ENCODE measurements at regions not wholly inside any gene's neighbourhood (a gene's known extent, or its start where the extent isn't known, plus 50 kb on each side); places are given as distances from the start of the nearest gene placed in this dataset.

DNA sequence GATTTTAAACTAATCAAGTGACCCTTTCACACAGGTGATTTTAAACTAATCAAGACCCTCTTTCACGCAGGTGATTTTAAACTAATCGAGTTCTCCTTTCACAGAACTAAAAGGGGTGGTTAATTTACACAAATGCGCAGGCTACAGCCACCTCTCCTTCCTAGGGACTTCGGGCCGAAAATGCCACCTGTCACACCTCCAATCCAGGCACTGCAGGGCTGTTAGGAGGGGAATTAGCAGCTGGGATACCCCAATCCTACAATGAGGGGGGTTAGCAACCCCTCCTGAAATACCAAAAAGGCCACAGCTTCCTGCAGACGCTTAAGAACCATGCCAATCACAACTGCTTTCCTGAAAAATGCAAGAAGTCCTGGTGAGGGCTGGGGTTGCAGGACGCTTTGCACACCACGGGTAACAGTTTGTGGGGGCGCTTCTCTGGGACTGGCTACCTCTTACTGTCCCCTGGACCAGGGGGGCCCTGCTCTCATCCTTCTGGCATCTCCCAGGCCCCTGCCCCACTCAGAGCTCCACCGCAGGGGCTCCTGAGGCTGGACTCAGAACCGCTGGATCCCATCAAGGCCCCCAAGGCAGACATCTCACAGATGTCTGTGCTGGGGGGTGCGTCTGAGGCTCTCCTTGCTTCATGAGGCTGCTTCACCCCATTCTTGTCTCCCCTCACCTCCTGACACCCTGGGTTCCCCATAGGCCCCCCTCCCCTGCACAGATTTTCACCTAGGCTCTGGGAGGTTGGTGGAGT is 145.9 kb downstream of the OR4M2 start:
- H3K4me1 ChIP-seq (ENCODE audit: insufficient read depth, low read length, poor library complexity, severe bottlenecking), result no peaks in the 10 kb centered on the region
- H3K9me2 ChIP-seq (ENCODE audit: insufficient read depth, low read length), result no peaks in the 10 kb centered on the region
- no peaks in the 10 kb centered on the region for H4K20me1 ChIP-seq (ENCODE audit: insufficient read depth, low read length)
- TF ChIP-seq, protein P1, sequence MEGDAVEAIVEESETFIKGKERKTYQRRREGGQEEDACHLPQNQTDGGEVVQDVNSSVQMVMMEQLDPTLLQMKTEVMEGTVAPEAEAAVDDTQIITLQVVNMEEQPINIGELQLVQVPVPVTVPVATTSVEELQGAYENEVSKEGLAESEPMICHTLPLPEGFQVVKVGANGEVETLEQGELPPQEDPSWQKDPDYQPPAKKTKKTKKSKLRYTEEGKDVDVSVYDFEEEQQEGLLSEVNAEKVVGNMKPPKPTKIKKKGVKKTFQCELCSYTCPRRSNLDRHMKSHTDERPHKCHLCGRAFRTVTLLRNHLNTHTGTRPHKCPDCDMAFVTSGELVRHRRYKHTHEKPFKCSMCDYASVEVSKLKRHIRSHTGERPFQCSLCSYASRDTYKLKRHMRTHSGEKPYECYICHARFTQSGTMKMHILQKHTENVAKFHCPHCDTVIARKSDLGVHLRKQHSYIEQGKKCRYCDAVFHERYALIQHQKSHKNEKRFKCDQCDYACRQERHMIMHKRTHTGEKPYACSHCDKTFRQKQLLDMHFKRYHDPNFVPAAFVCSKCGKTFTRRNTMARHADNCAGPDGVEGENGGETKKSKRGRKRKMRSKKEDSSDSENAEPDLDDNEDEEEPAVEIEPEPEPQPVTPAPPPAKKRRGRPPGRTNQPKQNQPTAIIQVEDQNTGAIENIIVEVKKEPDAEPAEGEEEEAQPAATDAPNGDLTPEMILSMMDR (conservative IDR thresholded peaks at IDR 0.05; ENCODE audit: low read length), result no peak
- TF ChIP-seq EZH2phosphoT487 (IDR thresholded peaks at IDR 0.05; ENCODE audit: borderline replicate concordance, low read depth, low read length), result no peak
- H2AFZ ChIP-seq (ENCODE audit: low read length), result no peak overlapping the region
- intact Hi-C loops (cut with micrococcal nuclease; ENCODE audit: unreplicated experiment), result no loop called here
- CTCF ChIA-PET (ENCODE audit: unreplicated experiment), result no interaction called here
- DNase-seq (ENCODE audit: low spot score), result no peak
- H3K79me2 ChIP-seq (ENCODE audit: insufficient read depth, low read depth, low read length), result no peaks in the 10 kb centered on the region
- H3K9me3 ChIP-seq (ENCODE audit: low read length), result no peaks in the 10 kb centered on the region
- H3K27ac ChIP-seq (ENCODE audit: low read depth, low read length, poor library complexity, severe bottlenecking), result no peak overlapping the region
- POLR2A ChIA-PET, result interaction anchor here (0.9 kb wide), 1 partner anchor 1806 kb away, joined by 3 read pairs; no protein-coding TSS in a partner anchor
- BruUV-seq (replicated peaks), result no TSS peak
- no peak overlapping the region for H3K4me3 ChIP-seq (ENCODE audit: low read depth, low read length, poor library complexity, severe bottlenecking)
- no peaks in the 10 kb centered on the region for H3K36me3 ChIP-seq (ENCODE audit: insufficient read depth, low read length)
- no peak overlapping the region for H3K4me2 ChIP-seq (ENCODE audit: low read length)

DNA sequence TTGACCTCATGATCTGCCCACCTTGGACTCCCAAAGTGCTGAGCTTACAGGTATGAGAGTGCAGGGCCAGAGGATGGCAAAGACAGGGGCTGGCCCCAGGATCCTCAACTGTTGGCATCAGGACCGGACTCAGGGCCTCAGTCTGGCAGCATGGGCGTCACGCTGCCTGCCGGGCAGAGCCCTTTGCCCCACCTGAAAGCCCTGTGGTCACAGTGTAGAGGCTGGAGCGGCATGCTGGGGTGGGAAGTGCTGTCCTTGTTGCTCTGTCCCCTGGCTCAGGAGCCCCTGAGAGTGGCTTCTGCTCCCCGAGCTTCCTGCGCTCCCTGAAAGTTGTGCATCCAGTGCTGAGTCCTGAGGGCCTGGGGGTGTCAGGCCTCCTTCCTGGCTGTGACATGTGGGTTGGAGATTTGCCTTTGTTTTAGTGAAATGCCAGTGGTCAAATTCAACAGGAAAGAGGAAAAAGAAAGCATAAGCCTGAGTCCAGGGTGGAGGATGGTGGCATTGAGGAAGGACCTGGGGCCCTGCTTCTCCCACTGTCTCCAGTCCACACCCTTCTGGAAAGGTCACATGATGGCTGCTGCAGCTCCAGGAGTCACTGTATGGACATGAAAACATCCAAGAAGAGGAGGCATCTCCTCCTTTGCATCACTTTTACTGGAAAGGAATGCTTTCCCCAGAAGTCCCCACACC is 147.2 kb downstream of the OR4M2 start:
- Histone ChIP-seq H3K4me1 (ENCODE audit: insufficient read depth, low read length, poor library complexity, severe bottlenecking) (no peaks in the 10 kb centered on the region), H3K36me3 (ENCODE audit: insufficient read depth, low read length) (no peaks in the 10 kb centered on the region), H2AFZ (ENCODE audit: low read length) (no peak overlapping the region), H4K20me1 (ENCODE audit: insufficient read depth, low read length) (no peaks in the 10 kb centered on the region), H3K9me2 (ENCODE audit: insufficient read depth, low read length) (no peaks in the 10 kb centered on the region), H3K27ac (ENCODE audit: low read depth, low read length, poor library complexity, severe bottlenecking) (no peak overlapping the region), H3K79me2 (ENCODE audit: insufficient read depth, low read depth, low read length) (no peaks in the 10 kb centered on the region), H3K9me3 (ENCODE audit: low read length) (no peaks in the 10 kb centered on the region), H3K4me3 (ENCODE audit: low read depth, low read length, poor library complexity, severe bottlenecking) (no peak overlapping the region), H3K4me2 (ENCODE audit: low read length) (no peak overlapping the region)
- CTCF ChIA-PET (ENCODE audit: unreplicated experiment), result no interaction called here
- DNase-seq (ENCODE audit: low spot score), result no peak
- intact Hi-C loops (cut with micrococcal nuclease; ENCODE audit: unreplicated experiment), result no loop called here
- TF ChIP-seq EZH2phosphoT487 (IDR thresholded peaks at IDR 0.05; ENCODE audit: borderline replicate concordance, low read depth, low read length), result no peak
- TF ChIP-seq, protein P1 (conservative IDR thresholded peaks at IDR 0.05; ENCODE audit: low read length), result no peak
- BruUV-seq (replicated peaks), result no TSS peak
- POLR2A ChIA-PET, result interaction anchor here (0.9 kb wide), 1 partner anchor 1808 kb away, joined by 3 read pairs; no protein-coding TSS in a partner anchor

Measured in OCI-LY7 (cell line).